ENCODE measurements at regions not wholly inside any gene's neighbourhood (a gene's known extent, or its start where the extent isn't known, plus 50 kb on each side); places are given as distances from the start of the nearest gene placed in this dataset.

DNA sequence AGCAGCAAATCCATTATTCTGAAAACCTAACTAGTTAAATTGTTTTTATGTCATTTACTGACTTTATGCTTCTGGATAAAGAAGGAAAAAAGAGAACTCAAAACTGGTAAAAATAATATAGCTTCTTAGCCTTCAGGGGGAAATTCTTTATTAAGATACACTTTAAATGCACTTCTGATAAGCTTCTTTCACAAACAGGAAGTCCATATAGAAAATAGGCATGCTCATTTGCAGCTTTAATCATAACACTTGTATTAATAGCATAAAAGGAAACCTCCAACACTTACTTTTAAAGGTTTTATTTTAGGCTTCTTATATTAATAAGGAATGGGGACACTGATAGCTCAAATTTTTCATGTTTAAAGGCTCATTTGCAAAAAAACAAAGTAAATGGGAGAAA is 538.0 kb upstream of the SLC35B3 start:
- Histone ChIP-seq H3K36me3 (replicated peaks in 1 of 2) (no peaks in the 10 kb centered on the region), H3K9me3 (replicated peaks in 1 of 3) (no peaks in the 10 kb centered on the region), H3K27me3 (no peaks in the 10 kb centered on the region), H3K27ac (no peak overlapping the region), H3K4me1 (replicated peaks in 1 of 2) (no peaks in the 10 kb centered on the region), H3K4me3 (no peak overlapping the region)
- no peak for TF ChIP-seq POLR2A (IDR thresholded peaks at IDR 0.05)
- TF ChIP-seq, protein P1, sequence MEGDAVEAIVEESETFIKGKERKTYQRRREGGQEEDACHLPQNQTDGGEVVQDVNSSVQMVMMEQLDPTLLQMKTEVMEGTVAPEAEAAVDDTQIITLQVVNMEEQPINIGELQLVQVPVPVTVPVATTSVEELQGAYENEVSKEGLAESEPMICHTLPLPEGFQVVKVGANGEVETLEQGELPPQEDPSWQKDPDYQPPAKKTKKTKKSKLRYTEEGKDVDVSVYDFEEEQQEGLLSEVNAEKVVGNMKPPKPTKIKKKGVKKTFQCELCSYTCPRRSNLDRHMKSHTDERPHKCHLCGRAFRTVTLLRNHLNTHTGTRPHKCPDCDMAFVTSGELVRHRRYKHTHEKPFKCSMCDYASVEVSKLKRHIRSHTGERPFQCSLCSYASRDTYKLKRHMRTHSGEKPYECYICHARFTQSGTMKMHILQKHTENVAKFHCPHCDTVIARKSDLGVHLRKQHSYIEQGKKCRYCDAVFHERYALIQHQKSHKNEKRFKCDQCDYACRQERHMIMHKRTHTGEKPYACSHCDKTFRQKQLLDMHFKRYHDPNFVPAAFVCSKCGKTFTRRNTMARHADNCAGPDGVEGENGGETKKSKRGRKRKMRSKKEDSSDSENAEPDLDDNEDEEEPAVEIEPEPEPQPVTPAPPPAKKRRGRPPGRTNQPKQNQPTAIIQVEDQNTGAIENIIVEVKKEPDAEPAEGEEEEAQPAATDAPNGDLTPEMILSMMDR (IDR thresholded peaks at IDR 0.05) = no peak
- no peak for DNase-seq
- intact Hi-C loops (cut with DNase I) = no loop called here

GRCh38 chr6:8969747-8970146 is 534.4 kb upstream of the SLC35B3 start:
- intact Hi-C loops (cut with DNase I) = no loop called here
- H3K4me3 ChIP-seq = no peak overlapping the region
- no peak overlapping the region for H3K27ac ChIP-seq
- no peak for DNase-seq
- H3K4me1 ChIP-seq (replicated peaks in 1 of 2) = no peaks in the 10 kb centered on the region
- no peak for TF ChIP-seq POLR2A (IDR thresholded peaks at IDR 0.05)
- TF ChIP-seq, protein P1 (IDR thresholded peaks at IDR 0.05) = no peak
- H3K27me3 ChIP-seq = no peaks in the 10 kb centered on the region
- H3K36me3 ChIP-seq (replicated peaks in 1 of 2) = no peaks in the 10 kb centered on the region
- H3K9me3 ChIP-seq (replicated peaks in 1 of 3) = no peaks in the 10 kb centered on the region

GRCh38 chr6:8958894-8959511 is 523.7 kb upstream of the SLC35B3 start:
- Histone ChIP-seq H3K27ac (no peak overlapping the region), H3K4me1 (replicated peaks in 1 of 2) (no peaks in the 10 kb centered on the region), H3K36me3 (replicated peaks in 1 of 2) (no peaks in the 10 kb centered on the region), H3K4me3 (no peak overlapping the region), H3K27me3 (no peaks in the 10 kb centered on the region), H3K9me3 (replicated peaks in 1 of 3) (no peaks in the 10 kb centered on the region)
- intact Hi-C loops (cut with DNase I) = no loop called here
- TF ChIP-seq POLR2A (IDR thresholded peaks at IDR 0.05) = no peak
- TF ChIP-seq, protein P1 (IDR thresholded peaks at IDR 0.05) = no peak
- DNase-seq = no peak

DNA sequence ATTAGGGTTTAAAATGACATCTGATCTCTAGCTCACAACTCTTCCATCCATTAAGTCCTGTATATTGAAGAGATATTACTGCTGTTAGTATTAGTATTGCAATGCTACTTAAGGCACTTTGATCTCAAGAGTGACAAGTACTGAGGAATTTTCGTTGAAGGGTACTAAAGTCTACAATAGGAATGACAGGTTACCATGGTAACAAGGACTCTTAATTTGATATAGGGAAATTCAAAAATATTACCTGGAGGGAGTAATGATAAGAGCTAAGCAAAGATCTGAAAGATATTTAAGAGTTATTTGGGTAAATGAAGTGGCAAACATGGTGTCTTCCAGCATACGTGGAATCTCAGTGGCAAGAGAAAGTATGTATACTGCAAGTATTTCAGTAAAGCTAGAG is 518.0 kb upstream of the SLC35B3 start:
- Histone ChIP-seq H3K27ac (no peak overlapping the region), H3K4me1 (replicated peaks in 1 of 2) (no peaks in the 10 kb centered on the region), H3K36me3 (replicated peaks in 1 of 2) (no peaks in the 10 kb centered on the region), H3K9me3 (replicated peaks in 1 of 3) (no peaks in the 10 kb centered on the region), H3K4me3 (no peak overlapping the region), H3K27me3 (no peaks in the 10 kb centered on the region)
- no peak for DNase-seq
- intact Hi-C loops (cut with DNase I) = no loop called here
- no peak for TF ChIP-seq POLR2A (IDR thresholded peaks at IDR 0.05)
- TF ChIP-seq, protein P1 (IDR thresholded peaks at IDR 0.05) = no peak
- WGBS, 4 donors = 55 to 72% (median 69%) methylated on average over 2 of the region's 2 CpGs
